Osteocyte (in vitro differentiated cells): ENCODE measurements at regions not wholly inside any gene's neighbourhood (a gene's known extent, or its start where the extent isn't known, plus 50 kb on each side); places are given as distances from the start of the nearest gene placed in this dataset.
A peak's percentile ranks its signal among the peaks of the same experiment; 100 is the strongest.
"Not testable (repeated sequence)": the region's sequence is repeated elsewhere in the genome, so short reads cannot be mapped to it uniquely, and the experiment has no call there.

ENCODE experiments used
- DNase-seq: peaks from one replicate; pipeline ENCODE4 v3.0.0; 2021; ENCODE audit warnings: mixed read lengths; ENCODE audit not compliant: unreplicated experiment; ENCODE audit errors: extremely low spot score
- H3K27ac Mint-ChIP-seq: one replicate; pipeline ENCODE4 v1.8.0; 2021; ENCODE audit warnings: mild to moderate bottlenecking, mixed read lengths; ENCODE audit not compliant: unreplicated experiment
- H3K27me3 Mint-ChIP-seq: one replicate; pipeline ENCODE4 v1.8.0; 2021; ENCODE audit warnings: mixed read lengths; ENCODE audit not compliant: unreplicated experiment
- H3K36me3 Mint-ChIP-seq: one replicate; pipeline ENCODE4 v1.8.0; 2021; ENCODE audit warnings: mixed read lengths; ENCODE audit not compliant: unreplicated experiment
- H3K4me1 Mint-ChIP-seq: one replicate; pipeline ENCODE4 v1.8.0; 2021; ENCODE audit warnings: mixed read lengths; ENCODE audit not compliant: unreplicated experiment
- H3K4me3 Mint-ChIP-seq: one replicate; pipeline ENCODE4 v1.8.0; 2021; ENCODE audit warnings: mild to moderate bottlenecking, moderate library complexity, mixed read lengths; ENCODE audit not compliant: unreplicated experiment
- H3K9me3 Mint-ChIP-seq: one replicate; pipeline ENCODE4 v1.8.0; 2021; ENCODE audit warnings: mixed read lengths; ENCODE audit not compliant: unreplicated experiment
- CTCF ChIP-seq: fragments of 200-600 bp; sonication (generic); IDR thresholded peaks from 2 replicates; pipeline ENCODE4 v1.5.0; 2021; ENCODE audit warnings: antibody characterized with exemption, mild to moderate bottlenecking, moderate library complexity

DNA sequence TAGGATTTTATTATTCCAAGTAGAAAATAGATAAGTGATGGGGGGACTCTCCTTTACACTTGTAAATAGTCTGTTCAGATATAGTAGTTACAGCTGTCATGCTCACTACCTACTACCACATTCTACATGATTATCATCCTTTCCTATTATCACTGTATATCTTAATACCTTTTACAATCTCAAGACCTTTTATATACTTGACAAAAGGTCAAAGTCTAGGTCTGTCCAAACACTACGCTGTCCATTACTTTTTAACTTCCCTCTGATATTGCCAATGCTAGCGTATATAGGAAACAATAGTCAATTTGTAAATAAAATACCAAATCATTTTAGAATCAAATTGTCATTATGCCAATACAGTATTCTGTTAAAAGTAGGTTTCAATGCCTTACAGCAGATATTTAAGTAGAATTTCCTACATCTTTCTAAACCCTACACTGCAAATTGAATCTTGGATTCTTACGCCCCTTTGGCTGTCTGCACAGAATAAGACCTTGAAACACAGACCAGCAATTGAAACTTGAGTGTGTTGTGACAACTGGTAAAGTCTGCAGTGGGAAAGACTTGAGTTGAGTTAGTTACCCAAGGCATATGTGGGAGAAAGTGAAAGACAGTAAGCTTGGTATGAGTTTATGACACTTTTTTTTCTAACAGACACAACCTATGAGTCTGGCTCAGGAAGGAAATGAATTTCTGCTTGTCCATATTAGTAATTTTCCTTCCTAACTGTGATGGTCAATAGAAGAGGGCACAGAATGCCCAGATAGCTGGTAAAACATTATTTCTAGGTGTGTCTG is 827.6 kb upstream of the ACO1 start:
- Mint-ChIP-seq H3K9me3 (peaks cover 5% of the 10 kb centered on the region), H3K4me3 (no peak overlapping the region), H3K36me3 (no peaks in the 10 kb centered on the region), H3K4me1 (no peaks in the 10 kb centered on the region), H3K27ac (no peak overlapping the region), H3K27me3 (no peaks in the 10 kb centered on the region)
- TF ChIP-seq CTCF = no peak
- DNase-seq = no peak

DNA sequence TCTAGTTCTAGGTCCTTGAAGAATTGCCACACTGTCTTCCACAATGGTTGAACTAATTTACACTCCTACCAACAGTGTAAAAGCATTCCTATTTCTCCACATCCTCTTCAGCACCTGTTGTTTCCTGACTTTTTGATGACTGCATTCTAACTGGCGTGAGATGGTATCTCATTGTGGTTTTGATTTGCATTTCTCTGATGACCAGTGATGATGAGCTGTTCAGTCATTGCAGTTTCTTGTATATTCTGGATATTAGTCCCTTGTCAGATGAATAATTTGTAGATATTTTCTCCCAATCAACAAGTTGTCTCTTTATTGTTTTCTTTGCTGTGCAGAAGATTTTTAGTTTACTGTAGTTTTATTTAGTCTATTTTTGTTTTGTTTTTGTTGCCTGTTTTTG is 812.3 kb upstream of the ACO1 start:
- DNase-seq, H3K36me3 Mint-ChIP-seq, H3K27ac Mint-ChIP-seq, H3K27me3 Mint-ChIP-seq, H3K4me3 Mint-ChIP-seq, H3K9me3 Mint-ChIP-seq: not testable (repeated sequence)
- H3K4me1 Mint-ChIP-seq = peaks cover 27% of the 10 kb centered on the region

GRCh38 chr9:31573561-31573960 is 810.9 kb upstream of the ACO1 start:
- Mint-ChIP-seq H3K4me1 (peaks cover 27% of the 10 kb centered on the region), H3K27ac (peak overlapping the region; percentile 74), H3K27me3 (no peaks in the 10 kb centered on the region), H3K4me3 (no peak overlapping the region), H3K9me3 (peaks cover 7% of the 10 kb centered on the region), H3K36me3 (no peaks in the 10 kb centered on the region)
- no peak for DNase-seq
- TF ChIP-seq CTCF = no peak

DNA sequence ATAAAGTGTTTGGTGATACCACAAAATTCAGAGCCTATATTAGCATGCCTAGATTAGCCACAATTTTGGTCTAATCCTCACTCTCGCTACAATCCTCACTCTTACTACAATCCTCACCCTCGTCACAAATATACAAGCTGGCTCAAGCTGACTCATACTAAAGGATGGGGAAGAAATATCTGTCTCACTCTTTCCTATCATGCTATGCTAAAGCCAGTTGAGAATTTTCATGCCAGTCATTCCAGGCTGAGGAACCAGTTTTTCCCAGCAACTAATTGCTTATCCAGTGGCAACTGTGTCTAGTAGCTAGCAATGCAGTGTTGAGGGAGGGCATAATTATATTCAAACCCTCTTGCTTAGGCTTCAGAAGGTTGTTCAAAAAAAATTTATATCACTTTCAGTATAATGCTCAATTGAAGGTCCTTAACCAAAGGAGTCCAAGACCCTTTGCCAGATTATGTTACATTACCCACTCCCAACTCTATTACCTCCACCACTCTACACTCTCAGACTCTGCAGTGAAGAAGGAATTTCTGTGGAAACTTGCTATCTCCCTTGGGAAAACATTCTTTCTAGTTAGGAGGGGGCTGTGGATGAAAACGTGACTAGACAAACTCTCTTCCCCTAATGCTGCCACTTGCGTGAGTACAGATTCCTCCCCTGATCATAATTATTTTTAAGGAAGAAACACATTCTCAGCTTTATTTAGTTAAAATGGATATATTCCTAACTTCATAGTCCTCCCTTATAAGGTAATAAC is 810.3 kb upstream of the ACO1 start:
- Mint-ChIP-seq H3K4me1 (peaks cover 27% of the 10 kb centered on the region), H3K27me3 (no peaks in the 10 kb centered on the region), H3K9me3 (peaks cover 7% of the 10 kb centered on the region), H3K4me3 (no peak overlapping the region), H3K36me3 (no peaks in the 10 kb centered on the region), H3K27ac (peak overlapping the region; percentile 74)
- no peak for DNase-seq
- TF ChIP-seq CTCF = no peak

DNA sequence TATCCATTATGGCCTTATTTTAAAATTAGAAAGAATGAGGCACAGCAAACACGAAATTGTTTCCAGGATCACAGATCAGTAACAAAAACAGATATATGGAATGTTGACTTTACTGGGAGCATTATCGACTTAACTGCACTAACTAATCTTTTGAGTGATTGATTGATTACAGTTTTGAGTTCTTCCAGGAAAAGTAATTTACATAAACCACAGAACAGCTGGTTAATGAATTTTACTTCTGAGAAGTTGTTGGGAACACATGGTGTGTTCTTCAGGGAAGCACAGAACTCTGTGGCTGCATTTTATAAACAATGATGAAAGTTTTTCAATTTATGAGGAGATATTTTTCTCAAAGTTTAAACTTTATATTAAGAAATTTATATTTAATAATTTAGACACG is 802.4 kb upstream of the ACO1 start:
- no peaks in the 10 kb centered on the region for H3K36me3 Mint-ChIP-seq
- no peaks in the 10 kb centered on the region for H3K27me3 Mint-ChIP-seq
- peaks cover 5% of the 10 kb centered on the region for H3K4me1 Mint-ChIP-seq
- no peak overlapping the region for H3K4me3 Mint-ChIP-seq
- TF ChIP-seq CTCF = no peak
- DNase-seq = no peak
- H3K9me3 Mint-ChIP-seq = no peaks in the 10 kb centered on the region
- no peak overlapping the region for H3K27ac Mint-ChIP-seq
